ENCODE measurements at regions not wholly inside any gene's neighbourhood (a gene's known extent, or its start where the extent isn't known, plus 50 kb on each side); places are given as distances from the start of the nearest gene placed in this dataset.

GRCh38 chr10:90321132-90321816 is 536.6 kb downstream of the HTR7 start:
- no peak for DNase-seq (ENCODE audit: low read depth, low spot score)

DNA sequence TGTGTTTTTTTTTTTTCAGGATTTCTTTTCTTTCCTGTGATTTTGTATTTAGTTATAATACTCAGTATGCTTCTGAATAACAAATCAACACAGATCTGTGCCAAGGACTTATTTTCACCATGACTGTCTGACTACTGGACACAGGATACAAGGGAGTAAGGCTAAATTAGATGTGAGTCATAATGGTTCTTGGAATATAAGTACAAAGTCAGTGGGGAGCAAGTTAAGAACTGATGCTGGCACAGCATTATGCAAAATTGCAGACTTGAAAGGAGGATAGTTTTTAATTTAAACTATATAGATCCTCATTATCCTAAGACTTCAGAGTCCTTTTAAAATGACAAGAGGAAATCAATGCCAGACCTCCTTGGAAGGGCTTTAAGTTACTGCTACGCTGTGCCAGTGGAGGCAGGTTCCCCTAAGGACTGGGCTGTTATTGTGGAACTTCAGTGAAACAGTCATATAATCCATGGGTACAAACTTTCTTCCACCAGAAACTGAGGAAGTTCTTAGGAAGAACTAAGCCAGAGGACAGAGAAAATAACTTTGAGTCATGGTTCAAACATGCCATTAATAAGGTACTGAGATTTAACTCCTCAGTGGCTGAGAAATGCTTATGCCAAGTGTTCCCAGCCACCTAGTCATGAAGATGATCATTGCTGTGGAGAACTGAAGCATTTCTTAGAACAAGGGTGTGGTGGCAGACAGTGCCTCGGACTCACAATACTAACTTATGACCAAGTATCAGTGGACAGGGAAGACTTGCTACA is 531.2 kb downstream of the HTR7 start:
- DNase-seq (ENCODE audit: low read depth, low spot score), result no peak

- DNase-seq (ENCODE audit: low read depth, low spot score), result no peak
Measured at GRCh38 chr10:90327611-90328010, 530.2 kb downstream of the HTR7 start.

GRCh38 chr10:90328459-90328858 is 529.4 kb downstream of the HTR7 start:
- no peak for DNase-seq (ENCODE audit: low read depth, low spot score)

- no peak for DNase-seq (ENCODE audit: low read depth, low spot score)
Measured at GRCh38 chr10:90328896-90329295, 528.9 kb downstream of the HTR7 start.

GRCh38 chr10:90337316-90337715 is 520.5 kb downstream of the HTR7 start:
- no peak for DNase-seq (ENCODE audit: low read depth, low spot score)

DNA sequence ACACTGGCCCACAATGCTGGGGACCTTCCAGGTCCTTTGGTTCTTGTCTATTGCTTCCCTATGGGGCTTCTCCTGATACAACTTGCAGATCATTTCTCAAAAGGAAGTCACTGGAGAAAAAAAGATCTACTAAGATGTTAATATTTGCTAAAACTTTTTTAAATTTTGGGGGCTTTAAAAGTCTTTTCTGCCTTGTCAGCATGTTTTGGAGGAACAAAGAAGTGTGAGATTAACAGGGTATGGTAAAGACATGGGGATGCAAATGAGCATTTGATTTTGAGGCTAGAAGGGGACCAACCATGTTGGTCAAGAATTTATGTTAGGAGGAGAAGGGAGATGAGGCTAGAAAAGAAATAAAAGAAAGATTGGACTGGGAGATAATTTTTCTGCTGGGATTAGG is 515.4 kb downstream of the HTR7 start:
- DNase-seq (ENCODE audit: low read depth, low spot score), result no peak

GRCh38 chr10:90344226-90344625 is 513.6 kb downstream of the HTR7 start:
- no peak for DNase-seq (ENCODE audit: low read depth, low spot score)

GRCh38 chr10:90347239-90347638 is 510.6 kb downstream of the HTR7 start:
- no peak for DNase-seq (ENCODE audit: low read depth, low spot score)

GRCh38 chr10:90350122-90350521 is 507.7 kb downstream of the HTR7 start:
- DNase-seq (ENCODE audit: low read depth, low spot score), result no peak

- peak; percentile 40 for DNase-seq (ENCODE audit: low read depth, low spot score)
Measured at GRCh38 chr10:90352288-90352687, 505.6 kb downstream of the HTR7 start.

GRCh38 chr10:90354914-90355313 is 502.9 kb downstream of the HTR7 start:
- peak; percentile 45 for DNase-seq (ENCODE audit: low read depth, low spot score)

GRCh38 chr10:90363799-90364483 is 493.9 kb downstream of the HTR7 start:
- peak; percentile 11 for DNase-seq (ENCODE audit: low read depth, low spot score)

GRCh38 chr10:90372451-90372850 is 485.4 kb downstream of the HTR7 start:
- no peak for DNase-seq (ENCODE audit: low read depth, low spot score)

- DNase-seq (ENCODE audit: low read depth, low spot score), result no peak
Measured at GRCh38 chr10:90373911-90374310, 483.9 kb downstream of the HTR7 start.

DNA sequence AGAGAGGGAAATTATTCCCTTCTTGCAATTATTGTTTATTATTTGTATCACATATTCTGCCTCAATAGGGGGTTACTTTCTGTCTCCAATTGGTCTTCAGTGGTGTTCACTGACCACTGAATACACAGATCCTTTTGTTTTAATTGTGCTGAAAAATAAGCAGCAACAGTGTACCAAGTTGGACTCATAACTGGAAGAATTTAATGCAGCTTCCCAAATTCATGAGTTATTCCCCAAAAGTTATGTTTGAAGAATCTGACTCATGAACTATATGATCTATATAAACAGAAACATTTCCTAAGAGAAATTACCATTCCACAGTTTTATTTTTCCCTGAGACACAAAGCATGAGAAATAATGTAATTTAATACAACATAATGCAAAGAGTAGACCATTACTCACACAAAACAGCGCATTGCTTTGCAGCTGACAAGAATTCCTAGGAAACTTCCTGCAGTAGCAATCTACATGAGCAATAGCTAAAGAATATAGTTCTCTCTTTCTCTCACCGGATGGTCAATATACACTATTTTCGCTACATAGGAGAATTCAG is 479.2 kb downstream of the HTR7 start:
- no peak for DNase-seq (ENCODE audit: low read depth, low spot score)

DNA sequence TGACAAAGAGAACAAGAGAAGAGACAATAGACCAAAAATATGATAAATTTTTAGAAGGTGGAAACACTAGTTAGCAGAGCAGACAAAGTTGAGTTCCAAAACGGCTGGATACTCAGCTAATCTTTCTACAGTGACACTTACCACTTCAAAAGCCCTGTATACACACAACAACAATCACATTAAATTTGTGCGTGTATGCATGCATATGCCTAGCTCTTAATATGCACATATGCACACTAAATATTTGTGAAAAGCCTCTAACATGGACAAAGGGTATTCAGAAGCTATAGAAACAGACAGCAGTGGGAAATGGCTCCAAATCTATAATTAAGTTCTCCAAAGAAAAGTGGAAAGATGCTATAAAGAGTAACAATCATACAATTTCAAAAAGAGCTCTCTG is 476.4 kb downstream of the HTR7 start:
- no peak for DNase-seq (ENCODE audit: low read depth, low spot score)

GRCh38 chr10:90389876-90390275 is 468.0 kb downstream of the HTR7 start:
- DNase-seq (ENCODE audit: low read depth, low spot score), result no peak

GRCh38 chr10:90394311-90394710 is 463.5 kb downstream of the HTR7 start:
- DNase-seq (ENCODE audit: low read depth, low spot score), result no peak

GRCh38 chr10:90396721-90397120 is 461.1 kb downstream of the HTR7 start:
- DNase-seq (ENCODE audit: low read depth, low spot score), result no peak

- DNase-seq (ENCODE audit: low read depth, low spot score), result no peak
Measured at GRCh38 chr10:90398566-90398965, 459.3 kb downstream of the HTR7 start.

DNA sequence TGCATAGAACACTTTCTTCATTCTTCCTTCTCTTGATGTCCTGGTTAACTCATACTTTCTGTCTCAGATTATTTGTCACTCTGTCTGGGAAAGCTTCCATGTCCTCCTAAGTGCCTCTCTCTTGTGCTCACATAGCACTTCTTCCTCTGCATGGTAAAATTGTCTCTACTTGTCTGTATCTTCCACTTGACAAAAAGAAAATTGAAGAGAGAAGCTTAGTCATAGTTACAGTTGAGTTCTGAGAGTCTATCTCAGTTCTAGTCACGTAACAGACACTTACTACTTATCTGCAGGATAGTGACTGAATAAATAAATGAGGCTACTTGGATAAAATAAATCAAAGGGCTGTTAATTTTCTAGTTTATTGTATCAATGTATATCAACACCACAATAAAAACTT is 458.1 kb downstream of the HTR7 start:
- DNase-seq (ENCODE audit: low read depth, low spot score), result no peak

All from ELF-1 (cell line).